Activated CD4-positive, alpha-beta T cell treated with anti-CD3 and anti-CD28 coated beads for 36 hours (primary cell): ENCODE measurements at regions not wholly inside any gene's neighbourhood (a gene's known extent, or its start where the extent isn't known, plus 50 kb on each side); places are given as distances from the start of the nearest gene placed in this dataset.

ENCODE experiments used
- ATAC-seq: fragments of 200-7000 bp; cut with Tn5 transposase; one replicate; pipeline ENCODE4 v1.10.0; 2021; ENCODE audit warnings: mild to moderate bottlenecking, moderate library complexity
- CTCF ChIA-PET: fragments of 350-600 bp; sonication (Branson Sonifier 250); formaldehyde crosslinking; loops from one replicate; lab custom pipeline; 2021; ENCODE audit warnings: antibody characterized with exemption; lab: Charles Lee
- POLR2A ChIA-PET: fragments of 350-600 bp; sonication (Branson Sonifier 250); formaldehyde crosslinking; loops from one replicate; lab custom pipeline; 2021; ENCODE audit warnings: antibody characterized with exemption, inconsistent platforms; lab: Charles Lee
- DNase-seq: peaks from one replicate; pipeline ENCODE4 v3.0.0-alpha.2; 2020
- H3K27ac Mint-ChIP-seq: one replicate; pipeline ENCODE4 v1.8.0; 2021; ENCODE audit warnings: mixed read lengths
- H3K27me3 Mint-ChIP-seq: one replicate; pipeline ENCODE4 v1.8.0; 2021; ENCODE audit warnings: mixed read lengths
- H3K36me3 Mint-ChIP-seq: one replicate; pipeline ENCODE4 v1.8.0; 2021; ENCODE audit warnings: low read depth, mixed read lengths
- H3K4me1 Mint-ChIP-seq: one replicate; pipeline ENCODE4 v1.8.0; 2021; ENCODE audit warnings: mixed read lengths
- H3K4me3 Mint-ChIP-seq: one replicate; pipeline ENCODE4 v1.8.0; 2021; ENCODE audit warnings: mild to moderate bottlenecking, moderate library complexity, mixed read lengths
- H3K9me3 Mint-ChIP-seq: one replicate; pipeline ENCODE4 v1.8.0; 2021; ENCODE audit warnings: low read depth, mixed read lengths
- intact Hi-C, 2 experiments: fragments of 100-400 bp; cut with DNase I in 1 of 2; cut with micrococcal nuclease in 1 of 2; formaldehyde crosslinking; loops; one replicate each; pipeline versions ENCODE4 v1.14.2 to v1.15.1; 2022 to 2024; cut with DNase I, micrococcal nuclease

- H3K27ac Mint-ChIP-seq: no peak overlapping the region
- intact Hi-C loops: no loop called here
These were observed 137.4 kb upstream of the LARGE1 start for GRCh38 chr22:34057726-34058125.

DNA sequence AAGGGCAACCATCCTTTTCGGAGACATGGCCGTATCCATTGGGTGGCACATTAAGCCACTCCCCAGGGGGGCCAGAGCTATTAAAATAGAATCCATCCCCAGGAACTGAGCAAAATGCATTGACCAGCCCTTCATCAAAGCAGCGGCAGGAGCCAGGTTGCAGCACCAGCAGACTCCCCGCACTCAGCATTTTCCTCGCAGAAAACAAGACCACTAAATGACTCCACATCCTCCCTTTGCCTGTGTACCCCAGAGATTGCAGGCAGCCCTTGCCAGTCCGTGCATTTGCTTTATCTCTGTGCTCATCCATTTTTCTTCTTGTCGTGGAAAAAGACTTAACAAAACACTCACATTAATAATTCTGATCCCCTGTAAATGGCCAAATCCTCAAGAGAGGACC, 144.4 kb upstream of the LARGE1 start:
- no peak overlapping the region for H3K4me3 Mint-ChIP-seq
- no peak for DNase-seq
- no peaks in the 10 kb centered on the region for H3K27me3 Mint-ChIP-seq
- no peaks in the 10 kb centered on the region for H3K4me1 Mint-ChIP-seq
- intact Hi-C loops: no loop called here
- POLR2A ChIA-PET: no interaction called here
- peaks cover 3% of the 10 kb centered on the region for H3K9me3 Mint-ChIP-seq
- ATAC-seq: no peak
- H3K27ac Mint-ChIP-seq: no peak overlapping the region
- no peaks in the 10 kb centered on the region for H3K36me3 Mint-ChIP-seq
- CTCF ChIA-PET: no interaction called here

More at GRCh38 chr22:34057726-34058125, 137.4 kb upstream of the LARGE1 start:
- H3K4me1 Mint-ChIP-seq: no peaks in the 10 kb centered on the region
- H3K36me3 Mint-ChIP-seq: no peaks in the 10 kb centered on the region
- no peak for ATAC-seq
- no peak for DNase-seq
- ChIA-PET POLR2A (no interaction called here), CTCF (no interaction called here)
- no peak overlapping the region for H3K4me3 Mint-ChIP-seq
- H3K9me3 Mint-ChIP-seq: peaks cover 16% of the 10 kb centered on the region
- H3K27me3 Mint-ChIP-seq: no peaks in the 10 kb centered on the region

DNA sequence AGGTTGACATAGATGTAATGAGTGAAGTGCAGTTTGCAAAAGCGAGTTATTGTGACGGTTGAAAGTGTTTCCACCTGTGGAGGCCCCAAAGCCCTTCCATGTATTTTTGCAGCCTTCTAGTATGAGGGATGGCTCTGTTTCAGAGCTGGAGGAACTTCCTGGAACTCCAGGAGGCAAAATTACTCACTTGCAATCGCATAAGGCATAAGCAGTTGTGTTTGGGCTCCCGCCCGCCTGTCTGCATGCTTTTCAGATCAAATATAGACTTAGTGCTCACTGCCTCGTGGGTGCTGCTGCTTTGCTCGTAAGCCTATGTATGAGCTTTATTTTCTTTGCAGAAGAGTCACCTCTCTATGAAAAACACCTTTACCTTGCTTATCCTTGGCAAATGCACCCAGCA, 146.8 kb upstream of the LARGE1 start:
- ATAC-seq (no peak), DNase-seq (no peak)
- no peak overlapping the region for H3K4me3 Mint-ChIP-seq
- POLR2A ChIA-PET: no interaction called here
- peaks cover under 1% of the 10 kb centered on the region for H3K9me3 Mint-ChIP-seq
- CTCF ChIA-PET: no interaction called here
- intact Hi-C loops: no loop called here
- no peaks in the 10 kb centered on the region for H3K36me3 Mint-ChIP-seq
- no peaks in the 10 kb centered on the region for H3K4me1 Mint-ChIP-seq
- no peaks in the 10 kb centered on the region for H3K27me3 Mint-ChIP-seq
- no peak overlapping the region for H3K27ac Mint-ChIP-seq

DNA sequence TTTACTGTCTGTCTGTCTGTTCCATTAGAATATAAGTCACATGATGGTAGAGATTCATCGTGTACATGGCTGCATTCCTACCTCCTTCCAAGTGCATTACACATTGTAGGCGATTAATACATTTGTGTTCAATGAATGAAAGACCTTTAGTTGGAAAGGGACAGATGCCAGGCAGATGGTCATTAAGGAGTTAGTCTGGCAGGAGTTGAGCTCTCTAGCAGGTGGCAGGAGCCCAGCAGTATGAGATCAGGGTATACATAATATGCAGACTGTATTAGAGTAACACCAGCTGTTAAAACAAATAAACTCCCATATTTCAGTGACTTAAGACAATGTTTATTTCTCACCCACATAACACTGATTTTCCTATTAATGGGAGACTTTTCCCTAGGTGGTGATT, 147.7 kb upstream of the LARGE1 start:
- DNase-seq (no peak), ATAC-seq (no peak)
- Mint-ChIP-seq H3K4me3 (no peak overlapping the region), H3K4me1 (no peaks in the 10 kb centered on the region), H3K9me3 (no peaks in the 10 kb centered on the region), H3K36me3 (no peaks in the 10 kb centered on the region), H3K27ac (no peak overlapping the region), H3K27me3 (no peaks in the 10 kb centered on the region)
- intact Hi-C loops: no loop called here
- CTCF ChIA-PET: no interaction called here
- POLR2A ChIA-PET: no interaction called here

- no peak overlapping the region for H3K4me3 Mint-ChIP-seq
- POLR2A ChIA-PET: no interaction called here
- DNase-seq: no peak
These were observed 149.8 kb upstream of the LARGE1 start for GRCh38 chr22:34070051-34070450.

GRCh38 chr22:34070531-34070930, 150.3 kb upstream of the LARGE1 start:
- Mint-ChIP-seq H3K4me1 (no peaks in the 10 kb centered on the region), H3K36me3 (no peaks in the 10 kb centered on the region), H3K27ac (no peak overlapping the region), H3K27me3 (no peaks in the 10 kb centered on the region), H3K4me3 (no peak overlapping the region), H3K9me3 (no peaks in the 10 kb centered on the region)
- ChIA-PET POLR2A (no interaction called here), CTCF (no interaction called here)
- intact Hi-C loops: no loop called here
- ATAC-seq (no peak), DNase-seq (no peak)

More at GRCh38 chr22:34070051-34070450, 149.8 kb upstream of the LARGE1 start:
- Mint-ChIP-seq H3K9me3 (no peaks in the 10 kb centered on the region), H3K36me3 (no peaks in the 10 kb centered on the region), H3K27me3 (no peaks in the 10 kb centered on the region), H3K4me1 (no peaks in the 10 kb centered on the region), H3K27ac (no peak overlapping the region)
- ATAC-seq: no peak
- CTCF ChIA-PET: interaction anchor here (0.6 kb wide), 1 partner anchor 54 kb away, joined by 3 read pairs; no protein-coding TSS in a partner anchor
- intact Hi-C loops: no loop called here

DNA sequence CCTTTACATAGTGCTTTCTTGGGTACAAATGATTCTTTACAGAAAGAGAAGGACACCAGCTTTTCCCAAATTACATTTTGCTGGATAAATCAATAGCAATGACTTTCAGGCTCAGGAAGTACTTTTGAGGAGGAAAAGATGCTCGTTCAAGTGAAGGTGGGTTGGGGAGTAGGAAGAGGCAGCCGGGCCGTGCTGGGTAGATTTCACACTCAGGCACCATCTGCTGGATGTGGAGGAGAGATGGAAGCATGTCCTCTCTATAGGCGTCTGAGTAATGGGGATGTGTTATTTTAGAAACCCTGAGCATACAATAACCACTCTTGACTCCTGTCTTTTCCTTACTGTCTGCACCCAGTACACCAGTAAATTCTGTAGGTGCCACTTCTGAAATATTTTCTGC, 152.3 kb upstream of the LARGE1 start:
- Mint-ChIP-seq H3K4me3 (no peak overlapping the region), H3K27ac (no peak overlapping the region)

DNA sequence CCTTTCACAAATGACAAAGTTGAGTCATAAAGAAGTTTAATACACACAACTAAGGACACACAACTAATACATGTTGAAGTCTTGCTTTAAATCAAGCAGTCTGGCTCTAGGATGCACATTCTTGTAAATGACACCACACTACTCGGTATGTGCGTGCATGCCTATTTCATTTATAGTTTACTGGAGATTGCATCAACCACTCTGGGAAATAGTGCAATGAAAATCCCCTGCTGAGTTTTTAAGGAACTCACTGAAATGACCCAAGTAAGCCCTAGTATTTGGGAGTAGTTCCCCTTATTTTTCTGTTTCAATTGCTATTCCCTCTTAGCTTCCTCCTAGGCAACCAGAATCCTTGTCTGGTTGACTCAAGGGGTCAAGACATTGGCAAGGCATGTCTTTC, 160.2 kb upstream of the LARGE1 start:
- ATAC-seq (no peak), DNase-seq (no peak)
- POLR2A ChIA-PET: no interaction called here
- Mint-ChIP-seq H3K27me3 (no peaks in the 10 kb centered on the region), H3K4me3 (no peak overlapping the region), H3K36me3 (no peaks in the 10 kb centered on the region), H3K9me3 (peaks cover 6% of the 10 kb centered on the region), H3K4me1 (no peaks in the 10 kb centered on the region), H3K27ac (no peak overlapping the region)
- intact Hi-C loops: no loop called here
- CTCF ChIA-PET: interaction anchor here (0.7 kb wide), 1 partner anchor 1959 kb away, joined by 3 read pairs; no protein-coding TSS in a partner anchor

More for the DNA sequence above, 152.3 kb upstream of the LARGE1 start:
- ATAC-seq: no peak
- Mint-ChIP-seq H3K36me3 (no peaks in the 10 kb centered on the region), H3K4me1 (no peaks in the 10 kb centered on the region), H3K9me3 (no peaks in the 10 kb centered on the region), H3K27me3 (no peaks in the 10 kb centered on the region)
- POLR2A ChIA-PET: no interaction called here
- DNase-seq: no peak
- CTCF ChIA-PET: no interaction called here
- intact Hi-C loops: no loop called here

DNA sequence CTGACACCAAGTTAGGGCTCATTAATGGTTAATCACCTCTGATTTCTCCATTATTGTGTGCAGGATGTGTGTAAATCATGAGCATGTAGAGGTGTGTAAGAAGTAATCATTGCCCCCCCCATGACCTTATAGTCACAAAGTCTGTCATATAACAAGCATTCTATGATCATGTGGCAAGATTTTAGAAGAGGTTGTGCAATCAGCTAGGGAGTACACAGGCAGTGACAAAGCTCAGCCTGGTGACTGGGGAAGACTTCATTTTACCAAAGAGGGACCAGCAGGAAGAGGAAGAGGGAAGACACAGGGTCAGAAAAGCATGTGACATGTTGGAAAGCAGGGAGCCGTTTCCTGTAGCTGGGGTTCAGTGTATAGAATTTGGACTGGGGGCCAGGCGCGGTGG, 176.5 kb upstream of the LARGE1 start:
- Mint-ChIP-seq H3K27me3 (no peaks in the 10 kb centered on the region), H3K4me3 (no peak overlapping the region), H3K36me3 (no peaks in the 10 kb centered on the region), H3K4me1 (no peaks in the 10 kb centered on the region), H3K9me3 (peaks cover 16% of the 10 kb centered on the region), H3K27ac (no peak overlapping the region)
- no peak for DNase-seq
- intact Hi-C loops: no loop called here
- ChIA-PET CTCF (no interaction called here), POLR2A (no interaction called here)
- ATAC-seq: no peak

GRCh38 chr22:34099278-34099677, 179.0 kb upstream of the LARGE1 start:
- intact Hi-C loops: no loop called here
- Mint-ChIP-seq H3K4me1 (no peaks in the 10 kb centered on the region), H3K4me3 (no peak overlapping the region), H3K27ac (no peak overlapping the region), H3K36me3 (no peaks in the 10 kb centered on the region), H3K9me3 (peaks cover 10% of the 10 kb centered on the region), H3K27me3 (no peaks in the 10 kb centered on the region)
- ATAC-seq (no peak), DNase-seq (no peak)
- POLR2A ChIA-PET: no interaction called here
- CTCF ChIA-PET: interaction anchor here (0.6 kb wide), 1 partner anchor 159 kb away, joined by 4 read pairs; no protein-coding TSS in a partner anchor

- ATAC-seq: no peak
These were observed 182.4 kb upstream of the LARGE1 start for GRCh38 chr22:34102633-34103032.

GRCh38 chr22:34105461-34106062, 185.3 kb upstream of the LARGE1 start:
- no peaks in the 10 kb centered on the region for H3K4me1 Mint-ChIP-seq
- no peak overlapping the region for H3K4me3 Mint-ChIP-seq
- H3K27ac Mint-ChIP-seq: no peak overlapping the region
- peak; percentile 53 for DNase-seq
- H3K36me3 Mint-ChIP-seq: no peaks in the 10 kb centered on the region
- no peak for ATAC-seq
- CTCF ChIA-PET: interaction anchor here (0.8 kb wide), 1 partner anchor 804 kb away, joined by 3 read pairs; no protein-coding TSS in a partner anchor
- H3K27me3 Mint-ChIP-seq: no peaks in the 10 kb centered on the region
- intact Hi-C loops: loop anchor here (1.0 to 5.0 kb wide), 3 partner anchors 181 to 803 kb away; no protein-coding TSS in a partner anchor
- POLR2A ChIA-PET: no interaction called here
- H3K9me3 Mint-ChIP-seq: peaks cover 3% of the 10 kb centered on the region

More at GRCh38 chr22:34102633-34103032, 182.4 kb upstream of the LARGE1 start:
- H3K9me3 Mint-ChIP-seq: peaks cover 6% of the 10 kb centered on the region
- H3K4me3 Mint-ChIP-seq: no peak overlapping the region
- CTCF ChIA-PET: interaction anchor here (1.0 kb wide), 1 partner anchor 9 kb away, joined by 4 read pairs; no protein-coding TSS in a partner anchor
- POLR2A ChIA-PET: no interaction called here
- no peak overlapping the region for H3K27ac Mint-ChIP-seq
- no peaks in the 10 kb centered on the region for H3K36me3 Mint-ChIP-seq
- no peaks in the 10 kb centered on the region for H3K4me1 Mint-ChIP-seq
- intact Hi-C loops: no loop called here
- no peak for DNase-seq
- H3K27me3 Mint-ChIP-seq: no peaks in the 10 kb centered on the region
